Ramos (cell line): ENCODE measurements at regions not wholly inside any gene's neighbourhood (a gene's known extent, or its start where the extent isn't known, plus 50 kb on each side); places are given as distances from the start of the nearest gene placed in this dataset.
"Not testable (repeated sequence)": the region's sequence is repeated elsewhere in the genome, so short reads cannot be mapped to it uniquely, and the experiment has no call there.

ENCODE experiments used
- in situ Hi-C: fragments of 300-500 bp; cut with MboI; formaldehyde crosslinking; loops from one replicate; pipeline ENCODE4 v1.14.3; 2022; ENCODE audit warnings: low sequenced_read_pairs; ENCODE audit not compliant: unreplicated experiment

GRCh38 chr4:20062857-20063256 is 188.8 kb upstream of the SLIT2 start:
- in situ Hi-C loops, result not testable (repeated sequence)

GRCh38 chr4:20062054-20062453 is 189.7 kb upstream of the SLIT2 start:
- in situ Hi-C loops, result no loop called here

DNA sequence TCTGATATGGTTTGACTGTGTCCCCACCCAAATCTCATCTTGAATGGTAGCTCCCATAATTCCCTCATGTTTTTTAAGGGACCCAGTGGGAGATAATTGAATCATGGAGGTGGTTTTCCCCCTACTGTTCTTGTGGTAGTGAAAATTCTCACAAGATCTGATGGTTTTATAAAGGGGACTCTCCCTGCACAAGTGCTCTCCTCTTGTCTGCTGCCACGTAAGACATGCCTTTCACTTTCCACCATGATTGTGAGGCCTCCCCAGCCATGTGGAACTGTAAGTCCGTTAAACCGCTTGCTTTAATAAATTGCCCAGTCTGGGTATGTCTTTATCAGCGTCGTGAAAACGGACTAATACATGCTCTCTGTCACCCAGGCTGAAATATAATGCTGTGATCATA is 200.9 kb upstream of the SLIT2 start:
- in situ Hi-C loops, result no loop called here

DNA sequence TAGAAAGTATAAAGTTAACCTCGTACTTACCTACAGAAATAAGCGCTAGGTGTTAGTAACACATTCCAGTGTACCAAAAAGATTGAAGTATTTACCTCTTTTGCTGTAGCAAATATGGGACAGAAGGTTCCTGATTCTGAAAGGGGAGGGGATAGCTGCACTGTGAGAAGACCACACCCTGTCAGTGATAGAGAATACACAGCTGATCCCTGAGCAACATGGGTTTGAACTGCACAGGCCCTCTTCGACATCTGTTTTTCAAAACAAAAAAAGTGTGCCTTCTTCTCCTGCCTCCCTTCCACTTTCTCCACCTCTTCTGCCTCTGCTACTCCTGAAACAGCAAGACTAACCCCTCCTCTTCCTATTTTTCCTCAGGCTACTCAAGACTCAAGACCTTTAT is 201.8 kb upstream of the SLIT2 start:
- in situ Hi-C loops, result no loop called here

DNA sequence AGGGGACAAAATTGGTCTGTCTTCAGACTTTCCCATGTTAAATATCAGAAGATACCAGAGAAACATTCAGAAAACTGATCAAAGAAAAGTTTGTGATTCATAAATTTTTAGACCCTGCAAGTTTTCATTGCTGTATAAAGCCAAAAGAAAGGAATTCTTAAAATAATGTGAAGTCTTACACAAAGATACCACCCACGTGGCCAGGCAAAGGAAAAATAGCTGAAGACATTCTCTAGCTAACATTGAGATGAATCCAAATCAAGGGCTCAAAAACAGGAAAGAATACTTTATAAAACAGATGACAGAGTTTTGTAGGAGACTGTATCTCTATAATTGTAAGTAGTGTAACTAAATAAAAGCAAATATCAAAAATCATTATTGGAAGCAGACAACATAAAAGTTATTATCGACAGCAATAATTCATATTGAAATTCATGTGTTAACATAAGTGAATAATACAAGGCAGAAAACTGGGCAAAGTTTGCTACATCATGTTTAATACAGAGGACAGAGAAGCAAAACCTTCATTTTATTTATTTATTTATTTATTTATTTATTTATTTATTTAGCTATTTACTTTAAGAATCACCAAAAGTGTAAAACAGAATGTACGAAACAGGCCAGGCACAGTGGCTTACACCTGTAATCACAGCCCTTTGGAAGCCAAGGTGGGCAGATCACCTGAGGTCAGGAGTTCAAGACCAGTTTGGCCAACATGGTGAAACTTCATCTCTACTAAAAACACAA is 204.6 kb upstream of the SLIT2 start:
- in situ Hi-C loops, result no loop called here

DNA sequence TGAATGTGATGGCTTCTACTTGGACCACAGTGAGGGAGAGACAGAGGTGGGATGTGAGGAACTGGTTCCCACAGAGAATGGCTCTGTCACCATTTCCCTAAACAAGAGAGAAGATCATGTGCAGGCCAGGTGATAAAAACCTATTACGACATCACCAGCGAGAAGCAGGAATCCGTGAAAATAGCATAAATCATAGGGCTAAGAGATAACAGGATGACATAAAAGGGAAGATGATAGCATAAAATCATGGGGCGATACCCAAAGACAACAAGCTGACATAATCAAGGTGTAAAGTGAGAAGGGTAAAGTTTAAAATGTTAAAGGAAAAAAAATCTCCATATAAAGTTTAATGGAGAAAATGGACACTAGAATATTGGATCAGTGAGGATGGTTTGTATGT is 205.5 kb upstream of the SLIT2 start:
- in situ Hi-C loops, result no loop called here

- in situ Hi-C loops, result no loop called here
These were observed 206.7 kb upstream of the SLIT2 start for GRCh38 chr4:20044966-20045365.

GRCh38 chr4:20044502-20044911 is 207.2 kb upstream of the SLIT2 start:
- in situ Hi-C loops, result no loop called here

DNA sequence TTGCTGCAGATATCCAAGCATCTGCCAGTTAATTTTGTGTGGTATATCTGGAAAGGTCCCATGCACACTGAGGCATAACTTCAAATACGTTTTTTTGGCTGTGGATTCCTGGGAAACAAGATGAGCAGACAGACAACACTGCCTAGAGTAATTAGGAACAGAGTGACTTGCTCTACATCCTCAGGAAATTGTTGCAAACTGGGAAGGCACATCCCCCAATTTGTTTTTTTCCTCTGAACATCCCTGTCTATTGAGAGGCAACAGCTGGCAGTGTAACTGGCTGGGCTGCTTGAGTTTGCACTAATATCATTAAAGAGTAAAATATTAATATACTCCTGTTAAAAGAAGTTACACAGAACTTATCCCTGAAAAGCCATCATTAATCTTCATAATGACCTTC is 207.7 kb upstream of the SLIT2 start:
- in situ Hi-C loops, result no loop called here

GRCh38 chr4:20042769-20043168 is 208.9 kb upstream of the SLIT2 start:
- in situ Hi-C loops, result no loop called here

DNA sequence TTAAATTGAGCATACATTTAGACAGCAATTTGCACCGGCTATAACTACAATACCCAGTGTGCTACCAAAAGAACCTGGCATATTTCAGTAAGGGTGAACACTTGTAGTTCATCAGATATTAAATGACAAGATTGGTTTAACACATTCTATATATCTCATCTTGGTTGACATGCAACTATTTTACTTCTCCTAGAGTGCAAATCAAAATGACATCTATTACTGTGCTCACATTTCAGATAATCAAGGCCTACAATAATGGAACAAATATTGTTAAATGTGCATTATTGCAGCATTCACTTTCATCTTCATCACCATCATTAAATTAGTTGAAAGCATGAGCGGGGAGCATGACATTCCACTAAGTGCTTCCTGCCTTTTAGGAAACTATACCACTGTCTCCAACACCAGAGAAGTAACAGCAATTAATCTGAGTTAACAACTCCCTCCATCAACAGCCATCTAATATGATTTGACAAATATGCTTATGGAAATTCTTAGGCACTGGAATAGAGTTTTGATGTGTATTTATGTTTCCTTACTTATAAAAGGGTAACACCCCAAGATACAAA is 209.8 kb upstream of the SLIT2 start:
- in situ Hi-C loops, result no loop called here

- in situ Hi-C loops, result no loop called here
These were observed 214.0 kb upstream of the SLIT2 start for GRCh38 chr4:20037745-20038144.

DNA sequence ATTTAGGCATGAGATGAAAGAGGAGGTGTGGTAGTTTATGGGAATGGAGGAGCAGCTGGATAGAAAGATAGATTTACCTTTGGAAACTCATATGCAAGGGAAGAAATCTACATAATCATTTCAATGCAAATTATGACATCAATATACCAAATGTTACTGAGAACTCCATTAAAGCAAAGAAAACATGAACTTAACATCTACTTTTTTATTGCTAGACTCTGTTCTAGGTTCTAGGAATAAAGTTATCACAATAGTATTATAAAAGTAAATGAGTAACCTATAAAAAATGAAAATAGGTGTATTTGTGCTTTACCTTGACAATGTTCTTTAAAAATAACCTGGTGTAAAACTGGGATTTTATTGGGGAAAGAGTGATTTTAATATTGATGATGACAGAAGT is 221.6 kb upstream of the SLIT2 start:
- in situ Hi-C loops, result no loop called here

DNA sequence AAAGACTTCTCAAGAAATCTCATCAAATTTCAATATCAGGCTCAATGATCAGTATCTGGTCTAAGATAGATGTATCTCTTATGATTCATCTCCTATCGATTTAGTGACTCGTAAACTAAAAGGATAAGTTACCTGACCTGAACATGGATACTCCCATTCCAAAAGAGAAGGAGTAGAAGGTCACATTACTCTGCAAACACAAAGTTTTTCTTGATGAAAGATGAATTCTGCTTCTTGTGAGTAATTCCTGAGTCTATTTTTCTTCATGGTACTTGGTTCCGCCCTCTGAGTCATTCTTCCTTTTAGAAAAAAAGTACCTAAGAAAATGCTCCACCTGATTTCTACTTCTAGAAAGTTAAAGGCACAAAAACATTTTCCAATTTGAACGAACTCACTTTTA is 223.1 kb upstream of the SLIT2 start:
- in situ Hi-C loops, result no loop called here

GRCh38 chr4:20026456-20026855 is 225.2 kb upstream of the SLIT2 start:
- in situ Hi-C loops, result no loop called here

DNA sequence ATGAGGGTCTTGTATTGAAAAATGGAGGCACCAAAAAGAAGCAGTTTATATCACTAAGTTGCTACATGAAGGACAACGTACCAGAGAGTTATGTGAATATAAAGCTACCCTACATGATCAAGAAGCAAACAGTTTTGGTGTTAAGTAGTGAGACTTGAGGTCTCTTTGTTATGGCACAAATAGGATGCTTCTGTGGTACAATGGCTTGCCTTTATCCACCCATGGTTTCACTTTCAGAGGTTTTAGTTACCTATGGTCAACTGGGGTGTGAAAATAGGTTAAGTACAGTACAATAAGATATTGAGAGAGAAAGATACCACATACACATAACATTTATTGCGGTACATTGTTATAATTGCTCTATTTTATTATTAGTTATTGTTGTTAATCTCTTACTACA is 229.2 kb upstream of the SLIT2 start:
- in situ Hi-C loops, result no loop called here

DNA sequence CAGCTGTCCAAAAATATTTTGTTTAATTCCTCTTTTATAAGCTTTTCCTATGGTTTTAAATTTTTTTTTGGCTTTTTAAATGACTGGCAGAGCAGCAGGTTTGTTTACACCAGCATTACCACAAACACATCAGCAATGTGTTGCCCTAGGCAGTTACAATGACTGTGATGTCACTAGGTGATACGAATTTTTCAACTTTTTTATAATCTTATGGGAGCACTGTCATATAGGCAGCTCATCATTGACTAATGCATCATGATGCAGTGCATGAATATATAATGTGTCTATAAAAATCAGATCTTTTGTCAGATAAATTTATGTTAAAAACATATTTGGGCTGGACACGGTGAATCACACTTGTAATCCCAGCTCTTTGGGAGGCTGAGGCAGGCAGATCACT is 231.6 kb upstream of the SLIT2 start:
- in situ Hi-C loops, result no loop called here

- in situ Hi-C loops, result no loop called here
These were observed 232.2 kb upstream of the SLIT2 start for GRCh38 chr4:20019310-20020015.

GRCh38 chr4:20017777-20018115 is 234.0 kb upstream of the SLIT2 start:
- in situ Hi-C loops, result no loop called here

GRCh38 chr4:20017070-20017776 is 234.5 kb upstream of the SLIT2 start:
- in situ Hi-C loops, result no loop called here

DNA sequence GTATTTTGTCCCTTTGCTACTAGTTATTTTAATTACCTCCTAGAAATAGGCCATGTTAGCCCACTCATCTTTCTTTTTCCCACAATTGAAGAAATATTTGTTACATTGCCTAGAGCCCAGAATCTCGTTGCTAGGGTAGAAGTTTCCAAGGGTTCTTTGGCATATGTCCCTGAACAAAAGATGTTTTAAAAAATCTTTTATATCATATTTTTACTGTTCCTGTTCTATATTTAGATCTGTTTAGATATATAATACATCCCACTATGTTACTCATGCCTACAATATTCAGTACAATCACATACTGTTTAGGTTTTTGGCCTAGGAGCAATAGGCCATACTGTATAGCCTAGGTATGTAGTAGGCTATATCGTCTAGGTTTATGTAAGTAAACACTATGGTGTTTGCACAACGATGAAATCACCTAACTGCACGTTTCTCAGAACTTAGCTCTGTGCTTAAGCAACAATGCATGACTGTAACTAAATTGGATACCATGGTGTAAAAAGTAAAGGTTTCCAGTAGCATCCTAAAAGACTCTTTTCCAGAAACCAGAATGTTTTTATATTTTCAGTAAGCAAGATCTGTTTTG is 236.0 kb upstream of the SLIT2 start:
- in situ Hi-C loops, result no loop called here
